GM23338 (cell line): ENCODE measurements at regions not wholly inside any gene's neighbourhood (a gene's known extent, or its start where the extent isn't known, plus 50 kb on each side); places are given as distances from the start of the nearest gene placed in this dataset.

Source experiments
- ATAC-seq: fragments of 200-7000 bp; cut with Tn5 transposase; 3 replicates; pipeline ENCODE4 v1.9.1; 2020
- DNase-seq: peaks from one replicate; pipeline ENCODE4 v3.0.0-alpha.2; 2015; ENCODE audit warnings: low spot score
- H2AFZ ChIP-seq: fragments of 200-600 bp; sonication (generic); 2 replicates; pipeline ENCODE4 v1.8.0; 2016; ENCODE audit warnings: antibody characterized with exemption, mild to moderate bottlenecking, moderate library complexity
- H3F3A ChIP-seq: fragments of 200-600 bp; sonication (generic); replicated peaks from 2 replicates; pipeline ENCODE4 v1.8.0; 2017; ENCODE audit warnings: antibody characterized with exemption, mixed run types, low read depth
- H3K27ac ChIP-seq: fragments of 200-600 bp; sonication (generic); 2 replicates; pipeline ENCODE4 v1.6.1; 2016; ENCODE audit warnings: low read depth
- H3K27me3 ChIP-seq: fragments of 200-600 bp; sonication (generic); 2 replicates; pipeline ENCODE4 v1.8.0; 2016; ENCODE audit warnings: mild to moderate bottlenecking, mixed run types, moderate library complexity; ENCODE audit not compliant: insufficient read depth
- H3K36me3 ChIP-seq: fragments of 200-600 bp; sonication (generic); 2 replicates; pipeline ENCODE4 v1.8.0; 2016; ENCODE audit warnings: mild to moderate bottlenecking; ENCODE audit not compliant: insufficient read depth
- H3K4me1 ChIP-seq: fragments of 200-600 bp; sonication (generic); 2 replicates; pipeline ENCODE4 v1.8.0; 2016; ENCODE audit warnings: mild to moderate bottlenecking, moderate library complexity; ENCODE audit not compliant: insufficient read depth
- H3K4me2 ChIP-seq: fragments of 200-600 bp; sonication (generic); 2 replicates; pipeline ENCODE4 v1.7.1; 2017; ENCODE audit warnings: mixed run types
- H3K4me3 ChIP-seq: fragments of 200-600 bp; sonication (generic); 2 replicates; pipeline ENCODE4 v1.6.1; 2016; ENCODE audit warnings: mixed run types
- H3K79me2 ChIP-seq: fragments of 200-600 bp; sonication (generic); replicated peaks from 2 replicates; pipeline ENCODE4 v1.8.0; 2017; ENCODE audit warnings: mild to moderate bottlenecking; ENCODE audit not compliant: insufficient read depth
- H3K9me2 ChIP-seq: fragments of 200-600 bp; sonication (generic); 2 replicates; pipeline ENCODE4 v1.8.0; 2017; ENCODE audit not compliant: insufficient read depth
- H4K20me1 ChIP-seq: fragments of 200-600 bp; sonication (generic); replicated peaks from 2 replicates; pipeline ENCODE4 v1.8.0; 2017; ENCODE audit warnings: mild to moderate bottlenecking; ENCODE audit not compliant: insufficient read depth
- H3K27ac Mint-ChIP-seq: 2 replicates; pipeline ENCODE4 v1.8.0; 2020; ENCODE audit warnings: inconsistent platforms, mild to moderate bottlenecking, moderate library complexity, mixed read lengths
- H3K27me3 Mint-ChIP-seq: 3 replicates; pipeline ENCODE4 v1.8.0; 2022; ENCODE audit warnings: low read depth, mild to moderate bottlenecking, moderate library complexity, mixed read lengths, inconsistent platforms; ENCODE audit not compliant: insufficient read depth, poor library complexity
- H3K36me3 Mint-ChIP-seq: 3 replicates; pipeline ENCODE4 v1.8.0; 2021; ENCODE audit warnings: low read depth, mild to moderate bottlenecking, inconsistent platforms, moderate library complexity, mixed read lengths
- H3K4me1 Mint-ChIP-seq: 3 replicates; pipeline ENCODE4 v1.8.0; 2020; ENCODE audit warnings: mild to moderate bottlenecking, inconsistent platforms, mixed read lengths
- H3K4me3 Mint-ChIP-seq: 3 replicates; pipeline ENCODE4 v1.8.0; 2021; ENCODE audit warnings: moderate library complexity, mild to moderate bottlenecking, inconsistent platforms, mixed read lengths
- H3K9me3 Mint-ChIP-seq: 3 replicates; pipeline ENCODE4 v1.8.0; 2020; ENCODE audit warnings: moderate library complexity, mild to moderate bottlenecking, inconsistent platforms, mixed read lengths
- CREB1 ChIP-seq: fragments of 250-450 bp; sonication (Bioruptor Pico); IDR thresholded peaks from 2 replicates; pipeline ENCODE4 v1.5.0; 2020; ENCODE audit warnings: low read depth, mild to moderate bottlenecking, moderate library complexity
- EZH2 ChIP-seq: fragments of 200-600 bp; sonication (generic); IDR thresholded peaks from one replicate; pipeline ENCODE4 v1.8.0; 2017; ENCODE audit warnings: antibody characterized with exemption, mild to moderate bottlenecking, low read depth; ENCODE audit not compliant: unreplicated experiment
- EZH2phosphoT487 ChIP-seq: fragments of 200-600 bp; sonication (generic); IDR thresholded peaks from one replicate; pipeline ENCODE4 v1.8.1; 2018; ENCODE audit warnings: antibody characterized with exemption; ENCODE audit not compliant: unreplicated experiment
- JUNB ChIP-seq: IDR thresholded peaks from one replicate; pipeline ENCODE4 v1.6.1; 2016; ENCODE audit warnings: antibody characterized with exemption; ENCODE audit not compliant: unreplicated experiment
- NANOG ChIP-seq: IDR thresholded peaks from 2 replicates; pipeline ENCODE4 v1.6.1; 2016; ENCODE audit warnings: antibody characterized with exemption, borderline replicate concordance
- POLR2AphosphoS5 ChIP-seq: IDR thresholded peaks from 2 replicates; pipeline ENCODE4 v1.6.1; 2016; ENCODE audit warnings: antibody characterized with exemption, low read depth
- STAT1 ChIP-seq: IDR thresholded peaks from one replicate; pipeline ENCODE4 v1.6.1; 2016; ENCODE audit warnings: antibody characterized with exemption; ENCODE audit not compliant: unreplicated experiment
- ZNF114 ChIP-seq: fragments of 250-450 bp; sonication (Bioruptor Pico); IDR thresholded peaks from 2 replicates; pipeline ENCODE4 v1.5.0; 2020; ENCODE audit warnings: mild to moderate bottlenecking, moderate library complexity
- ZNF331 ChIP-seq: fragments of 250-450 bp; sonication (Bioruptor Pico); IDR thresholded peaks from 2 replicates; pipeline ENCODE4 v1.5.0; 2020; ENCODE audit warnings: low read depth, mild to moderate bottlenecking, moderate library complexity
- TF ChIP-seq, protein P1 (sequence below), 2 experiments: fragments of 200-600 bp in 1 of 2; sonication (generic) in 1 of 2; conservative IDR thresholded peaks; 2 replicates each; pipeline versions ENCODE4 v1.5.1 to v1.6.1; 2016 to 2017; ENCODE audit warnings: antibody characterized with exemption in 2 of 2, low read depth in 2 of 2, mild to moderate bottlenecking in 2 of 2, moderate library complexity in 1 of 2
- TF ChIP-seq, protein P2 (sequence below): IDR thresholded peaks from one replicate; pipeline ENCODE4 v1.6.1; 2018; ENCODE audit warnings: antibody characterized with exemption; ENCODE audit not compliant: unreplicated experiment
- TF ChIP-seq, protein P3 (sequence below): fragments of 250-450 bp; sonication (Bioruptor Pico); IDR thresholded peaks from 2 replicates; pipeline ENCODE4 v1.5.0; 2020; ENCODE audit warnings: mild to moderate bottlenecking, moderate library complexity
- TF ChIP-seq, protein P4 (sequence below): IDR thresholded peaks from 2 replicates; pipeline ENCODE4 v1.6.1; 2016; ENCODE audit warnings: antibody characterized with exemption

DNA sequence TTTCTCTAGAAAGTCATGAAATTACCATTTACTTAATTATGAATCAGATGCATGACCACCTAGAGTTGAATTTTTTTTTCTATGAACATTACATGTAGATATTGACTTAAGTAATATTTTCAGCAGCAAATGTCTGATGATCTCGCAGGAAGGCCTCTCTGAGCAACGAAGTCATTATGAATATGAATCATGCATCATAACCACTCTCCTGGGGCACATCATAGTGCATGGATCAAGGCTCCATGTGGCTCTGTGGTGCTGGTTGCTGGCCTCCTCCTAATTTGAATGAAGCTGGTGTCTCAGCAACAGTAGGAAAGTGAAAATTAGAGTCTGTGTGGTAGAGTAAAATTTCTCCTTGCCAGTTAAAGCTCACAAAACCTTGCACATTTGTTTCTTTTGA lies 121.4 kb upstream of the INHBA start:
- H3K79me2 ChIP-seq = no peaks in the 10 kb centered on the region
- no peak overlapping the region for H2AFZ ChIP-seq
- H4K20me1 ChIP-seq = no peaks in the 10 kb centered on the region
- Mint-ChIP-seq H3K36me3 (no peaks in the 10 kb centered on the region), H3K4me1 (peaks cover 6% of the 10 kb centered on the region), H3K9me3 (no peaks in the 10 kb centered on the region; the same call in 2 of the 3 replicates), H3K27me3 (peaks cover 4% of the 10 kb centered on the region), H3K27ac (no peak overlapping the region), H3K4me3 (no peak overlapping the region)
- no peaks in the 10 kb centered on the region for H3K4me1 ChIP-seq
- no peak overlapping the region for H3K4me3 ChIP-seq
- no peak overlapping the region for H3K4me2 ChIP-seq
- no peaks in the 10 kb centered on the region for H3K36me3 ChIP-seq
- no peak overlapping the region for H3K27ac ChIP-seq
- no peaks in the 10 kb centered on the region for H3F3A ChIP-seq
- H3K9me2 ChIP-seq = peaks cover 3% of the 10 kb centered on the region; the same call in 1 of the 2 replicates
- H3K27me3 ChIP-seq = no peaks in the 10 kb centered on the region
- DNase-seq = no peak
- no peak for ATAC-seq
- TF ChIP-seq EZH2phosphoT487 (no peak), NANOG (no peak), JUNB (no peak), CREB1 (CRISPR knock-in tag) (no peak), EZH2 (no peak), ZNF114 (CRISPR knock-in tag) (no peak), POLR2AphosphoS5 (no peak), ZNF331 (CRISPR knock-in tag) (no peak), STAT1 (no peak)
- TF ChIP-seq, protein P1, sequence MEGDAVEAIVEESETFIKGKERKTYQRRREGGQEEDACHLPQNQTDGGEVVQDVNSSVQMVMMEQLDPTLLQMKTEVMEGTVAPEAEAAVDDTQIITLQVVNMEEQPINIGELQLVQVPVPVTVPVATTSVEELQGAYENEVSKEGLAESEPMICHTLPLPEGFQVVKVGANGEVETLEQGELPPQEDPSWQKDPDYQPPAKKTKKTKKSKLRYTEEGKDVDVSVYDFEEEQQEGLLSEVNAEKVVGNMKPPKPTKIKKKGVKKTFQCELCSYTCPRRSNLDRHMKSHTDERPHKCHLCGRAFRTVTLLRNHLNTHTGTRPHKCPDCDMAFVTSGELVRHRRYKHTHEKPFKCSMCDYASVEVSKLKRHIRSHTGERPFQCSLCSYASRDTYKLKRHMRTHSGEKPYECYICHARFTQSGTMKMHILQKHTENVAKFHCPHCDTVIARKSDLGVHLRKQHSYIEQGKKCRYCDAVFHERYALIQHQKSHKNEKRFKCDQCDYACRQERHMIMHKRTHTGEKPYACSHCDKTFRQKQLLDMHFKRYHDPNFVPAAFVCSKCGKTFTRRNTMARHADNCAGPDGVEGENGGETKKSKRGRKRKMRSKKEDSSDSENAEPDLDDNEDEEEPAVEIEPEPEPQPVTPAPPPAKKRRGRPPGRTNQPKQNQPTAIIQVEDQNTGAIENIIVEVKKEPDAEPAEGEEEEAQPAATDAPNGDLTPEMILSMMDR (conservative IDR thresholded peaks at IDR 0.05; ENCODE audit: low read depth in 2 of 2) = no peak
- TF ChIP-seq, protein P2, sequence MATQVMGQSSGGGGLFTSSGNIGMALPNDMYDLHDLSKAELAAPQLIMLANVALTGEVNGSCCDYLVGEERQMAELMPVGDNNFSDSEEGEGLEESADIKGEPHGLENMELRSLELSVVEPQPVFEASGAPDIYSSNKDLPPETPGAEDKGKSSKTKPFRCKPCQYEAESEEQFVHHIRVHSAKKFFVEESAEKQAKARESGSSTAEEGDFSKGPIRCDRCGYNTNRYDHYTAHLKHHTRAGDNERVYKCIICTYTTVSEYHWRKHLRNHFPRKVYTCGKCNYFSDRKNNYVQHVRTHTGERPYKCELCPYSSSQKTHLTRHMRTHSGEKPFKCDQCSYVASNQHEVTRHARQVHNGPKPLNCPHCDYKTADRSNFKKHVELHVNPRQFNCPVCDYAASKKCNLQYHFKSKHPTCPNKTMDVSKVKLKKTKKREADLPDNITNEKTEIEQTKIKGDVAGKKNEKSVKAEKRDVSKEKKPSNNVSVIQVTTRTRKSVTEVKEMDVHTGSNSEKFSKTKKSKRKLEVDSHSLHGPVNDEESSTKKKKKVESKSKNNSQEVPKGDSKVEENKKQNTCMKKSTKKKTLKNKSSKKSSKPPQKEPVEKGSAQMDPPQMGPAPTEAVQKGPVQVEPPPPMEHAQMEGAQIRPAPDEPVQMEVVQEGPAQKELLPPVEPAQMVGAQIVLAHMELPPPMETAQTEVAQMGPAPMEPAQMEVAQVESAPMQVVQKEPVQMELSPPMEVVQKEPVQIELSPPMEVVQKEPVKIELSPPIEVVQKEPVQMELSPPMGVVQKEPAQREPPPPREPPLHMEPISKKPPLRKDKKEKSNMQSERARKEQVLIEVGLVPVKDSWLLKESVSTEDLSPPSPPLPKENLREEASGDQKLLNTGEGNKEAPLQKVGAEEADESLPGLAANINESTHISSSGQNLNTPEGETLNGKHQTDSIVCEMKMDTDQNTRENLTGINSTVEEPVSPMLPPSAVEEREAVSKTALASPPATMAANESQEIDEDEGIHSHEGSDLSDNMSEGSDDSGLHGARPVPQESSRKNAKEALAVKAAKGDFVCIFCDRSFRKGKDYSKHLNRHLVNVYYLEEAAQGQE = no peak
- TF ChIP-seq, protein P3, sequence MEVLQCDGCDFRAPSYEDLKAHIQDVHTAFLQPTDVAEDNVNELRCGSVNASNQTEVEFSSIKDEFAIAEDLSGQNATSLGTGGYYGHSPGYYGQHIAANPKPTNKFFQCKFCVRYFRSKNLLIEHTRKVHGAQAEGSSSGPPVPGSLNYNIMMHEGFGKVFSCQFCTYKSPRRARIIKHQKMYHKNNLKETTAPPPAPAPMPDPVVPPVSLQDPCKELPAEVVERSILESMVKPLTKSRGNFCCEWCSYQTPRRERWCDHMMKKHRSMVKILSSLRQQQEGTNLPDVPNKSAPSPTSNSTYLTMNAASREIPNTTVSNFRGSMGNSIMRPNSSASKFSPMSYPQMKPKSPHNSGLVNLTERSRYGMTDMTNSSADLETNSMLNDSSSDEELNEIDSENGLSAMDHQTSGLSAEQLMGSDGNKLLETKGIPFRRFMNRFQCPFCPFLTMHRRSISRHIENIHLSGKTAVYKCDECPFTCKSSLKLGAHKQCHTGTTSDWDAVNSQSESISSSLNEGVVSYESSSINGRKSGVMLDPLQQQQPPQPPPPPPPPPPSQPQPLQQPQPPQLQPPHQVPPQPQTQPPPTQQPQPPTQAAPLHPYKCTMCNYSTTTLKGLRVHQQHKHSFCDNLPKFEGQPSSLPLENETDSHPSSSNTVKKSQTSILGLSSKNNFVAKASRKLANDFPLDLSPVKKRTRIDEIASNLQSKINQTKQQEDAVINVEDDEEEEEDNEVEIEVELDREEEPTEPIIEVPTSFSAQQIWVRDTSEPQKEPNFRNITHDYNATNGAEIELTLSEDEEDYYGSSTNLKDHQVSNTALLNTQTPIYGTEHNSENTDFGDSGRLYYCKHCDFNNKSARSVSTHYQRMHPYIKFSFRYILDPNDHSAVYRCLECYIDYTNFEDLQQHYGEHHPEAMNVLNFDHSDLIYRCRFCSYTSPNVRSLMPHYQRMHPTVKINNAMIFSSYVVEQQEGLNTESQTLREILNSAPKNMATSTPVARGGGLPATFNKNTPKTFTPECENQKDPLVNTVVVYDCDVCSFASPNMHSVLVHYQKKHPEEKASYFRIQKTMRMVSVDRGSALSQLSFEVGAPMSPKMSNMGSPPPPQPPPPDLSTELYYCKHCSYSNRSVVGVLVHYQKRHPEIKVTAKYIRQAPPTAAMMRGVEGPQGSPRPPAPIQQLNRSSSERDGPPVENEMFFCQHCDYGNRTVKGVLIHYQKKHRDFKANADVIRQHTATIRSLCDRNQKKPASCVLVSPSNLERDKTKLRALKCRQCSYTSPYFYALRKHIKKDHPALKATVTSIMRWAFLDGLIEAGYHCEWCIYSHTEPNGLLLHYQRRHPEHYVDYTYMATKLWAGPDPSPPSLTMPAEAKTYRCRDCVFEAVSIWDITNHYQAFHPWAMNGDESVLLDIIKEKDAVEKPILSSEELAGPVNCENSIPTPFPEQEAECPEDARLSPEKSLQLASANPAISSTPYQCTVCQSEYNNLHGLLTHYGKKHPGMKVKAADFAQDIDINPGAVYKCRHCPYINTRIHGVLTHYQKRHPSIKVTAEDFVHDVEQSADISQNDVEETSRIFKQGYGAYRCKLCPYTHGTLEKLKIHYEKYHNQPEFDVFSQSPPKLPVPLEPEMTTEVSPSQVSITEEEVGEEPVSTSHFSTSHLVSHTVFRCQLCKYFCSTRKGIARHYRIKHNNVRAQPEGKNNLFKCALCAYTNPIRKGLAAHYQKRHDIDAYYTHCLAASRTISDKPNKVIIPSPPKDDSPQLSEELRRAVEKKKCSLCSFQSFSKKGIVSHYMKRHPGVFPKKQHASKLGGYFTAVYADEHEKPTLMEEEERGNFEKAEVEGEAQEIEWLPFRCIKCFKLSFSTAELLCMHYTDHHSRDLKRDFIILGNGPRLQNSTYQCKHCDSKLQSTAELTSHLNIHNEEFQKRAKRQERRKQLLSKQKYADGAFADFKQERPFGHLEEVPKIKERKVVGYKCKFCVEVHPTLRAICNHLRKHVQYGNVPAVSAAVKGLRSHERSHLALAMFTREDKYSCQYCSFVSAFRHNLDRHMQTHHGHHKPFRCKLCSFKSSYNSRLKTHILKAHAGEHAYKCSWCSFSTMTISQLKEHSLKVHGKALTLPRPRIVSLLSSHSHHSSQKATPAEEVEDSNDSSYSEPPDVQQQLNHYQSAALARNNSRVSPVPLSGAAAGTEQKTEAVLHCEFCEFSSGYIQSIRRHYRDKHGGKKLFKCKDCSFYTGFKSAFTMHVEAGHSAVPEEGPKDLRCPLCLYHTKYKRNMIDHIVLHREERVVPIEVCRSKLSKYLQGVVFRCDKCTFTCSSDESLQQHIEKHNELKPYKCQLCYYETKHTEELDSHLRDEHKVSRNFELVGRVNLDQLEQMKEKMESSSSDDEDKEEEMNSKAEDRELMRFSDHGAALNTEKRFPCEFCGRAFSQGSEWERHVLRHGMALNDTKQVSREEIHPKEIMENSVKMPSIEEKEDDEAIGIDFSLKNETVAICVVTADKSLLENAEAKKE (CRISPR knock-in tag) = no peak
- TF ChIP-seq, protein P4, sequence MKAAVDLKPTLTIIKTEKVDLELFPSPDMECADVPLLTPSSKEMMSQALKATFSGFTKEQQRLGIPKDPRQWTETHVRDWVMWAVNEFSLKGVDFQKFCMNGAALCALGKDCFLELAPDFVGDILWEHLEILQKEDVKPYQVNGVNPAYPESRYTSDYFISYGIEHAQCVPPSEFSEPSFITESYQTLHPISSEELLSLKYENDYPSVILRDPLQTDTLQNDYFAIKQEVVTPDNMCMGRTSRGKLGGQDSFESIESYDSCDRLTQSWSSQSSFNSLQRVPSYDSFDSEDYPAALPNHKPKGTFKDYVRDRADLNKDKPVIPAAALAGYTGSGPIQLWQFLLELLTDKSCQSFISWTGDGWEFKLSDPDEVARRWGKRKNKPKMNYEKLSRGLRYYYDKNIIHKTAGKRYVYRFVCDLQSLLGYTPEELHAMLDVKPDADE = no peak
